GM12878 (cell line): ENCODE measurements at regions not wholly inside any gene's neighbourhood (a gene's known extent, or its start where the extent isn't known, plus 50 kb on each side); places are given as distances from the start of the nearest gene placed in this dataset.

Experiments
- ATAC-seq: fragments of 200-7000 bp; cut with Tn5 transposase; 3 replicates; pipeline ENCODE4 v1.9.1; 2020; ENCODE audit warnings: mild to moderate bottlenecking, moderate library complexity
- BruUV-seq: library from RNA; stranded (reverse); fragments of 400-500 nt; replicated peaks from 2 replicates; lab custom pipeline; 2021; lab: Mats Ljungman, UMichigan
- CTCF ChIA-PET: fragments of 300-600 bp; sonication (Branson Sonifier 250); formaldehyde crosslinking; extraction: SDS; loops from one replicate; lab custom pipeline; 2021; ENCODE audit warnings: inconsistent platforms; lab: Yijun Ruan, JAX
- POLR2A ChIA-PET: fragments of 350-600 bp; formaldehyde crosslinking; extraction: SDS; loops from one replicate; lab custom pipeline; 2021; ENCODE audit warnings: inconsistent platforms; lab: Charles Lee
- RAD21 ChIA-PET: fragments of 300-600 bp; sonication (Branson Sonifier 250); formaldehyde crosslinking; loops from one replicate; lab custom pipeline; 2023; ENCODE audit warnings: antibody characterized with exemption; ENCODE audit not compliant: unreplicated experiment; lab: Charles Lee
- SMC1A ChIA-PET: fragments of 300-600 bp; sonication (Branson Sonifier 250); formaldehyde crosslinking; loops from one replicate; lab custom pipeline; 2023; ENCODE audit not compliant: unreplicated experiment, uncharacterized antibody; lab: Charles Lee
- DNase-seq: peaks from one replicate; pipeline ENCODE4 v3.0.0-alpha.2; 2011; ENCODE audit warnings: low read depth, low spot score
- FAIRE-seq: peaks from 3 replicates; lab custom pipeline; 2011; peaks lifted over from hg19 to GRCh38; lab: Jason Lieb, UNC
- H2AFZ ChIP-seq: 2 replicates; pipeline ENCODE4 v1.6.0; 2011; ENCODE audit warnings: low read depth, low read length, control low read depth; ENCODE audit not compliant: control insufficient read depth
- H3K27ac ChIP-seq: 2 replicates; pipeline ENCODE4 v1.5.1; 2011; ENCODE audit warnings: control low read depth; ENCODE audit not compliant: control insufficient read depth, insufficient read depth
- H3K27me3 ChIP-seq, 2 experiments: replicated peaks in 1 of 2; 2 replicates each; pipeline versions ENCODE4 v1.6.0 to v1.6.1; 2011; ENCODE audit warnings: low read length in 1 of 2; ENCODE audit not compliant: control insufficient read depth in 2 of 2, insufficient read depth in 2 of 2
- H3K36me3 ChIP-seq, 2 experiments: 2 replicates each; pipeline ENCODE4 v1.5.1; 2011; ENCODE audit warnings: low read length in 1 of 2; ENCODE audit not compliant: control insufficient read depth in 2 of 2, insufficient read depth in 2 of 2
- H3K4me1 ChIP-seq: 2 replicates; pipeline ENCODE4 v1.6.1; 2011; ENCODE audit warnings: mild to moderate bottlenecking, low read length, moderate library complexity, mixed read lengths; ENCODE audit not compliant: control insufficient read depth, insufficient read depth
- H3K4me2 ChIP-seq: 2 replicates; pipeline ENCODE4 v1.6.0; 2011; ENCODE audit warnings: control low read depth; ENCODE audit not compliant: control insufficient read depth, insufficient read depth
- H3K4me3 ChIP-seq: fragments of 200-600 bp; sonication (generic); 2 replicates; pipeline ENCODE4 v1.5.1; 2016
- H3K79me2 ChIP-seq: 2 replicates; pipeline ENCODE4 v1.6.0; 2011; ENCODE audit warnings: low read length; ENCODE audit not compliant: control insufficient read depth, insufficient read depth
- H3K9ac ChIP-seq: 2 replicates; pipeline ENCODE4 v1.8.0; 2011; ENCODE audit warnings: low read length, control low read depth, mixed read lengths; ENCODE audit not compliant: control insufficient read depth, insufficient read depth
- H3K9me3 ChIP-seq: replicated peaks from 3 replicates; pipeline ENCODE4 v1.5.1; 2011; ENCODE audit warnings: mild to moderate bottlenecking, low read length; ENCODE audit not compliant: control insufficient read depth, insufficient read depth
- H4K20me1 ChIP-seq: 2 replicates; pipeline ENCODE4 v1.6.0; 2011; ENCODE audit not compliant: control insufficient read depth, insufficient read depth
- ATF2 ChIP-seq: IDR thresholded peaks from 2 replicates; pipeline ENCODE4 v1.6.1; 2012; ENCODE audit warnings: low read length, inconsistent platforms
- BCL11A ChIP-seq: IDR thresholded peaks from 2 replicates; pipeline ENCODE4 v1.6.1; 2011; ENCODE audit warnings: low read depth, low read length
- CREB1 ChIP-seq: IDR thresholded peaks from 2 replicates; pipeline ENCODE4 v1.6.1; 2012; ENCODE audit warnings: low read depth, mild to moderate bottlenecking, inconsistent platforms
- EP300 ChIP-seq, 2 experiments: fragments of 150-350 bp in 1 of 2; IDR thresholded peaks; 2 replicates each; pipeline ENCODE4 v1.6.1; 2011 to 2012; ENCODE audit warnings: low read depth in 2 of 2, low read length in 2 of 2, borderline replicate concordance in 1 of 2, improper control_type of control experiment in 1 of 2, inconsistent platforms in 1 of 2; ENCODE audit not compliant: control insufficient read depth in 1 of 2
- RELB ChIP-seq: fragments of 450-650 bp; IDR thresholded peaks from 2 replicates; pipeline ENCODE4 v1.6.1; 2017; ENCODE audit warnings: low read depth, mild to moderate bottlenecking, moderate library complexity
- SIN3A ChIP-seq: IDR thresholded peaks from 2 replicates; pipeline ENCODE4 v1.6.1; 2012; ENCODE audit warnings: low read depth, low read length, improper control_type of control experiment
- USF1 ChIP-seq: IDR thresholded peaks from 2 replicates; pipeline ENCODE4 v1.6.1; 2011; ENCODE audit warnings: borderline replicate concordance, low read depth, mild to moderate bottlenecking, moderate library complexity, mixed read lengths, low read length; ENCODE audit not compliant: insufficient read depth; ENCODE audit errors: extremely low read length
- ZBTB4 ChIP-seq: fragments of 450-650 bp; formaldehyde crosslinking; IDR thresholded peaks from 2 replicates; pipeline ENCODE4 v1.4.0; 2022; ENCODE audit warnings: mild to moderate bottlenecking, moderate library complexity
- ZNF622 ChIP-seq: fragments of 450-650 bp; IDR thresholded peaks from 2 replicates; pipeline ENCODE4 v1.6.1; 2017; ENCODE audit warnings: mild to moderate bottlenecking, inconsistent platforms
- WGBS: methylation state at CpG from one replicate; pipeline ENCODE4 v1.1.6; 2016; ENCODE audit warnings: low lambda C conversion rate; ENCODE audit not compliant: insufficient replicate concordance, insufficient coverage; ENCODE audit errors: missing lambda C conversion rate; 5-methylcytosine and 5-hydroxymethylcytosine counted together
- in situ Hi-C: fragments of 300-500 bp; cut with MboI; formaldehyde crosslinking; loops from 9 replicates; pipeline ENCODE4 v1.14.3; 2018; ENCODE audit warnings: mixed read lengths
- intact Hi-C: fragments of 100-400 bp; cut with micrococcal nuclease; formaldehyde crosslinking; loops from one replicate; pipeline ENCODE4 v1.14.2; 2022; ENCODE audit not compliant: unreplicated experiment

- no peak for TF ChIP-seq USF1
Measured at GRCh38 chr9:78674874-78675273, 377.9 kb downstream of the PSAT1 start (continued).

GRCh38 chr9:78676009-78676408 is 379.1 kb downstream of the PSAT1 start:
- no peak for TF ChIP-seq EP300 (IDR thresholded peaks at IDR 0.05; ENCODE audit: borderline replicate concordance in 1 of 2, control insufficient read depth in 1 of 2, low read depth in 2 of 2, low read length in 2 of 2)
- no peak for TF ChIP-seq CREB1
- no peak for TF ChIP-seq BCL11A
- TF ChIP-seq SIN3A = no peak
- in situ Hi-C loops = no loop called here
- CTCF ChIA-PET = no interaction called here

GRCh38 chr9:78676623-78677022 is 379.7 kb downstream of the PSAT1 start:
- no TSS peak for BruUV-seq
- ATAC-seq = no peak
- no peak for TF ChIP-seq ZNF622
- no peak for TF ChIP-seq RELB
- TF ChIP-seq ATF2 = no peak
- no peak for TF ChIP-seq ZBTB4 (CRISPR knock-in tag)

More at GRCh38 chr9:78676009-78676408, 379.1 kb downstream of the PSAT1 start:
- ChIA-PET SMC1A (no interaction called here), POLR2A (no interaction called here), RAD21 (no interaction called here)
- no peaks in the 10 kb centered on the region for H3K4me1 ChIP-seq
- H3K36me3 ChIP-seq = no peaks in the 10 kb centered on the region
- no peak overlapping the region for H3K4me2 ChIP-seq
- no peak for ATAC-seq
- FAIRE-seq = no peak
- intact Hi-C loops = no loop called here
- no TSS peak for BruUV-seq
- 54% methylated on average over 2 of the region's 2 CpGs for WGBS
- no peaks in the 10 kb centered on the region for H3K9me3 ChIP-seq
- H3K79me2 ChIP-seq = no peaks in the 10 kb centered on the region
- H4K20me1 ChIP-seq = no peaks in the 10 kb centered on the region
- H2AFZ ChIP-seq = no peak overlapping the region
- no peak overlapping the region for H3K4me3 ChIP-seq
- H3K27ac ChIP-seq = no peak overlapping the region
- no peak for DNase-seq
- no peak overlapping the region for H3K9ac ChIP-seq
- H3K27me3 ChIP-seq = no peaks in the 10 kb centered on the region

More at GRCh38 chr9:78676623-78677022, 379.7 kb downstream of the PSAT1 start:
- in situ Hi-C loops (no loop called here), intact Hi-C loops (no loop called here)
- Histone ChIP-seq H2AFZ (no peak overlapping the region), H3K4me3 (no peak overlapping the region), H3K9me3 (no peaks in the 10 kb centered on the region), H3K4me1 (no peaks in the 10 kb centered on the region), H3K9ac (no peak overlapping the region), H3K36me3 (no peaks in the 10 kb centered on the region), H3K27me3 (no peaks in the 10 kb centered on the region), H3K4me2 (no peak overlapping the region), H3K79me2 (no peaks in the 10 kb centered on the region), H3K27ac (no peak overlapping the region), H4K20me1 (no peaks in the 10 kb centered on the region)
- ChIA-PET CTCF (no interaction called here), POLR2A (no interaction called here), RAD21 (no interaction called here), SMC1A (no interaction called here)
- FAIRE-seq (no peak), DNase-seq (no peak)
